Peyer's patch (tissue), 4 donors: ENCODE measurements at regions not wholly inside any gene's neighbourhood (a gene's known extent, or its start where the extent isn't known, plus 50 kb on each side); places are given as distances from the start of the nearest gene placed in this dataset.

Source experiments
- DNase-seq, 3 donors: peaks; one replicate each; pipeline ENCODE4 v3.0.0-alpha.2; 2017 to 2019
- H3K27ac ChIP-seq, 4 donors: fragments of 200-600 bp; sonication (generic); one replicate each; pipeline ENCODE4 v1.5.1; 2016 to 2019
- H3K27me3 ChIP-seq, 2 donors: fragments of 200-600 bp; sonication (generic); one replicate each; pipeline ENCODE4 v1.5.1; 2019
- H3K36me3 ChIP-seq, 3 donors: fragments of 200-600 bp; sonication (generic); one replicate each; pipeline ENCODE4 v1.5.1; 2016 to 2019
- H3K4me1 ChIP-seq, 4 donors: fragments of 200-600 bp; sonication (generic); one replicate each; pipeline ENCODE4 v1.5.1; 2016 to 2019
- H3K4me3 ChIP-seq, 4 donors: fragments of 200-600 bp; sonication (generic); 1 replicate in 3 of 4; 2 replicates in 1 of 4; pipeline ENCODE4 v1.5.1; 2016 to 2019; ENCODE audit warnings: mild to moderate bottlenecking in 1 of 4
- H3K9me3 ChIP-seq, 4 donors: fragments of 200-600 bp; sonication (generic); one replicate each; pipeline ENCODE4 v1.5.1; 2016 to 2019; ENCODE audit warnings: mild to moderate bottlenecking in 1 of 4
- CTCF ChIP-seq, 6 experiments: fragments of 450-650 bp in 4 of 6; fragments of 200-600 bp in 2 of 6; sonication (generic) in 1 of 6; IDR thresholded peaks; one replicate each; pipeline ENCODE4 v1.5.1; 2017 to 2019; ENCODE audit warnings: antibody characterized with exemption in 6 of 6, mild to moderate bottlenecking in 3 of 6, moderate library complexity in 1 of 6
- POLR2A ChIP-seq, 2 donors: fragments of 450-650 bp; IDR thresholded peaks; one replicate each; pipeline ENCODE4 v1.5.1; 2017; ENCODE audit warnings: antibody characterized with exemption in 2 of 2, mild to moderate bottlenecking in 2 of 2, moderate library complexity in 2 of 2

DNA sequence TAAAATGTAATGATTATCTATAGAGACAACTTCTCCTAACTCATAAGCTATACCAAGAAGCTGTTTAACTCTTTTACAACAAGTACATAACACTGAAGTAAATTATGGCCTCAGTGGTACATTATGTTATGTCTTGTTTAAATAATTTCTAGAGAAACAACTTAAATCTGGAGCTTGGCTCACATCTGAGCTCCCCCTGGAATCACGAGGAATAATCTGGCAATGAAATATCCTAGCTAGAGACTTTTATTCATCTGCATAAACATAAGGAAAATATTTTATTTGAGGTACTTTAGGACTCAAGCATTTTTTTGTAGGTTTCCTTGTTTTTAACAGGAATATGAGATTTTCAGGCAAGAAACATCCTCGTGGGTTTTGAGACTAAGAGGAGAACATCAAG, 354.7 kb upstream of the SLC7A11 start:
- Histone ChIP-seq H3K27me3 (no peaks in the 10 kb centered on the region), H3K27ac (no peak overlapping the region), H3K4me1 (no peaks in the 10 kb centered on the region), H3K9me3 (no peaks in the 10 kb centered on the region), H3K4me3 (no peak overlapping the region), H3K36me3 (no peaks in the 10 kb centered on the region)
- TF ChIP-seq POLR2A (IDR thresholded peaks at IDR 0.05) (no peak), CTCF (IDR thresholded peaks at IDR 0.05) (no peak)
- no peak for DNase-seq

DNA sequence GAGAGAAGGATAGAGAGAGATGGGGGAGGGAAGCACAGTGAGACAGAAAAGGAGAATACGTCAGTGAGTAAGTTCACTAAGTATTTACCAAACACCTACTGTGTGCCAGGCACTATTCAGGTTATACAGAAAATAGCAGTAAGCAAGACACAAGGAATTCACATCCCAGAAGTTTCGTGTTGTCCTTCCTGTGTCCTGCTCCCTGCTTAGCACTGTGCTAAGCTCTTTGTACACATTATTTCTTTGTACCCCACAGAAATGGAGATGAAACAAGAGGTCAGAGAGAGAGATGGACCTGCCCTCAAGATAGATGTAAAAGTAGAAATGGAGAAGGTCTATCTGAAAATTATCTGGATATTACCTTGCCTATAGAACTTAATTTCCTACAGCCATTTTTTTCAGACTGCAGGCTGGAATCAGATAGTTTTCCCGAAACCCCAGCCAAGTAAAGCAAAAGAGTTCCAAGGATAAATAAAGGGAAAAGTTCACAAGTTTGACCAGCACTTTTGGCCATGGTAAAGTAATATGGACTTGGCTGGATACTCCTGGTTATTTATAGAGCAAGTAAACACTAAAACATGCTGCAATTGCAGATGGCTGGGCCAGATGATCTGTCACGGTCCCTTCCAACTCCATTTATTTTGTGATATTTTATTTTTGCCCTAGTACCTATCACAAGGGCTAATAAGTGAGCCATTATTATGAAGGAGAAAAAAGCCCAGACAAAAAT, 353.7 kb upstream of the SLC7A11 start:
- no peaks in the 10 kb centered on the region for H3K9me3 ChIP-seq
- H3K4me3 ChIP-seq = no peak overlapping the region
- H3K4me1 ChIP-seq = no peaks in the 10 kb centered on the region
- DNase-seq = no peak
- no peak overlapping the region for H3K27ac ChIP-seq
- H3K36me3 ChIP-seq = no peaks in the 10 kb centered on the region
- H3K27me3 ChIP-seq = no peaks in the 10 kb centered on the region
- no peak for TF ChIP-seq POLR2A (IDR thresholded peaks at IDR 0.05)
- no peak for TF ChIP-seq CTCF (IDR thresholded peaks at IDR 0.05)

DNA sequence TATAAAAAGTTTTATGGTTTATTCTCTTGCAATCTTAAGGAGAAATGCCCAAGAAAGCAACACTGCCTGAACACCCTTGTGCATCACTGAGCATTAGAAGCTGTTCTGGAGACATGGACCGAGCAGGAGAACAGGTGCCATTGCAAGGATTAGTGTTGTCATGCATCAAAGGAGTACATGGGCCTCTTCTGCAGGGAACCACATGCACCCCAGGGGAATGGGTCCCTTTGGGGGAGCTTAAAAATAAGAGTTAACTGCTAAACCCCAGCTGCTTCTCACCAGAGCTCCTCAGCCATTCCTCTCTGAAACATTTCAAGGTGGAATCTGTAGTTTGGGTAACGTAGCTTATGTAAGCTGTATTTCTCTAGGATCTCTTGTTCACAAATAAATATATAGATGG, 353.0 kb upstream of the SLC7A11 start:
- no peaks in the 10 kb centered on the region for H3K36me3 ChIP-seq
- H3K4me3 ChIP-seq = no peak overlapping the region
- H3K4me1 ChIP-seq = no peaks in the 10 kb centered on the region
- TF ChIP-seq POLR2A (IDR thresholded peaks at IDR 0.05) = no peak
- TF ChIP-seq CTCF (IDR thresholded peaks at IDR 0.05) = no peak
- DNase-seq = no peak
- no peak overlapping the region for H3K27ac ChIP-seq
- no peaks in the 10 kb centered on the region for H3K9me3 ChIP-seq
- no peaks in the 10 kb centered on the region for H3K27me3 ChIP-seq

GRCh38 chr4:138592796-138593195, 350.6 kb upstream of the SLC7A11 start:
- TF ChIP-seq POLR2A (IDR thresholded peaks at IDR 0.05) = no peak
- no peak for TF ChIP-seq CTCF (IDR thresholded peaks at IDR 0.05)
- no peak for DNase-seq
- no peaks in the 10 kb centered on the region for H3K27me3 ChIP-seq
- no peaks in the 10 kb centered on the region for H3K36me3 ChIP-seq
- no peak overlapping the region for H3K4me3 ChIP-seq
- H3K27ac ChIP-seq = no peak overlapping the region
- H3K9me3 ChIP-seq = no peaks in the 10 kb centered on the region
- no peaks in the 10 kb centered on the region for H3K4me1 ChIP-seq

DNA sequence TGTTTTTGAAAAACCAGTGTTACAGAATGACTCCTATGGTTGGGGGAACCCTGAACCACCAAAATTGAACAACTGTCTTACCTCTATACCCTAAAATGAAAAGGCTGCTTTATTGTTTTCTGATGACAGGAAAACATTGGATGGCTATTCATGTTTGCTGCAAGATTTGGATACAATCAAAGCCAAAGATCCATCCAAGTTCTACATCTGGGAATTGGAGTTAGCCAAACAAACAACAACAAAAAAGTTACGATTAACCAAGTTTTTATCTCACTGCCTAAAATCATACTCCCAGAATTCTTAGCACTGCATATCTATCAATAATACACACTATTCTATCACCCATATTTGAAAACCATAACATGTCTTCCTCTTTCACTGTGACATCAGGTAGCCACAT, 349.7 kb upstream of the SLC7A11 start:
- no peak for DNase-seq
- no peaks in the 10 kb centered on the region for H3K27me3 ChIP-seq
- TF ChIP-seq POLR2A (IDR thresholded peaks at IDR 0.05) (no peak), CTCF (IDR thresholded peaks at IDR 0.05) (no peak)
- no peak overlapping the region for H3K27ac ChIP-seq
- no peaks in the 10 kb centered on the region for H3K9me3 ChIP-seq
- H3K36me3 ChIP-seq = no peaks in the 10 kb centered on the region
- H3K4me1 ChIP-seq = no peaks in the 10 kb centered on the region
- no peak overlapping the region for H3K4me3 ChIP-seq

DNA sequence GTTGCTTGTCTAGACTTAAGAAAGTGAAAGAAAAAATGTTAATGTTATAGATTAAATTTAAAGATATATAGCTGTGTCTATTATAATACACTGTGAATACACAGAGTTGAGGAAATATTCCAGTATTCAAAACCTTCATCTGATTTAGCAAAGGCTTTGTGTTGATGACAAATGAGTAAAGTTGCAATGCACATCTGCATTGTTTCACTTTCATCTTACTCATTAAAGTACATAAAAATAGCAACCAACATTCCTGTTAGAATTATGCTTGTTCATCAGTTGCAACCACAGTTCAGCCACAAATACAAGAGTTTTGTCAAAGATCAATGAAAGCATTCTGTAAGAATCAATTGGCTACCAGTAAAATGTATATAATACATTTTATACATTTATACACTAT, 346.4 kb upstream of the SLC7A11 start:
- Histone ChIP-seq H3K4me3 (no peak overlapping the region), H3K4me1 (no peaks in the 10 kb centered on the region), H3K36me3 (no peaks in the 10 kb centered on the region), H3K27ac (no peak overlapping the region), H3K27me3 (no peaks in the 10 kb centered on the region), H3K9me3 (no peaks in the 10 kb centered on the region)
- TF ChIP-seq CTCF (IDR thresholded peaks at IDR 0.05) (no peak), POLR2A (IDR thresholded peaks at IDR 0.05) (no peak)
- DNase-seq = no peak
